HG03108 (cell line): ENCODE measurements at regions not wholly inside any gene's neighbourhood (a gene's known extent, or its start where the extent isn't known, plus 50 kb on each side); places are given as distances from the start of the nearest gene placed in this dataset.

Experiments
- ATAC-seq: cut with Tn5 transposase; IDR thresholded peaks from one replicate; pipeline ENCODE4 v1.9.1; 2021; ENCODE audit warnings: moderate library complexity; ENCODE audit not compliant: unreplicated experiment

- no peak for ATAC-seq
Measured at GRCh38 chr9:81532251-81532650, 157.1 kb downstream of the TLE1 start.

GRCh38 chr9:81531511-81531910, 157.8 kb downstream of the TLE1 start:
- no peak for ATAC-seq

GRCh38 chr9:81530846-81531245, 158.5 kb downstream of the TLE1 start:
- ATAC-seq, result no peak

- no peak for ATAC-seq
Measured at GRCh38 chr9:81530310-81530810, 159.0 kb downstream of the TLE1 start.

GRCh38 chr9:81529556-81530193, 159.7 kb downstream of the TLE1 start:
- ATAC-seq, result no peak

- no peak for ATAC-seq
Measured at GRCh38 chr9:81526587-81526986, 162.8 kb downstream of the TLE1 start.

- ATAC-seq, result no peak
Measured at GRCh38 chr9:81522716-81523551, 166.4 kb downstream of the TLE1 start.

GRCh38 chr9:81521892-81522291, 167.5 kb downstream of the TLE1 start:
- no peak for ATAC-seq

- ATAC-seq, result no peak
Measured at GRCh38 chr9:81519816-81520495, 169.4 kb downstream of the TLE1 start.

GRCh38 chr9:81517954-81518353, 171.4 kb downstream of the TLE1 start:
- ATAC-seq, result no peak

GRCh38 chr9:81513059-81513458, 176.3 kb downstream of the TLE1 start:
- ATAC-seq, result no peak

GRCh38 chr9:81512641-81513040, 176.7 kb downstream of the TLE1 start:
- ATAC-seq, result no peak

GRCh38 chr9:81508476-81508875, 180.9 kb downstream of the TLE1 start:
- ATAC-seq, result no peak

- no peak for ATAC-seq
Measured at GRCh38 chr9:81506941-81507864, 182.1 kb downstream of the TLE1 start.

- ATAC-seq, result no peak
Measured at GRCh38 chr9:81499594-81499993, 189.8 kb downstream of the TLE1 start.

- ATAC-seq, result no peak
Measured at GRCh38 chr9:81499021-81499454, 190.3 kb downstream of the TLE1 start.

- ATAC-seq, result no peak
Measured at GRCh38 chr9:81498576-81498975, 190.8 kb downstream of the TLE1 start.

- no peak for ATAC-seq
Measured at GRCh38 chr9:81497091-81497490, 192.3 kb downstream of the TLE1 start.

- ATAC-seq, result no peak
Measured at GRCh38 chr9:81492710-81493447, 196.5 kb downstream of the TLE1 start.
